Activated CD4-positive, alpha-beta memory T cell treated with anti-CD3 and anti-CD28 coated beads, Interleukin-2, amount 10 ng/mL, durations not matched to agents 7 days and 5 days (primary cell): ENCODE measurements at regions not wholly inside any gene's neighbourhood (a gene's known extent, or its start where the extent isn't known, plus 50 kb on each side); places are given as distances from the start of the nearest gene placed in this dataset.

Source experiments
- CTCF ChIA-PET: fragments of 350-600 bp; sonication (Branson Sonifier 250); formaldehyde crosslinking; loops from one replicate; lab custom pipeline; 2021; ENCODE audit warnings: antibody characterized with exemption, inconsistent platforms; lab: Charles Lee
- POLR2A ChIA-PET: fragments of 350-600 bp; sonication (Branson Sonifier 250); formaldehyde crosslinking; loops from one replicate; lab custom pipeline; 2021; ENCODE audit warnings: antibody characterized with exemption; lab: Charles Lee
- DNase-seq: peaks from one replicate; pipeline ENCODE4 v3.0.0-alpha.2; 2020
- H3K27ac Mint-ChIP-seq: one replicate; pipeline ENCODE4 v1.8.0; 2021; ENCODE audit warnings: mild to moderate bottlenecking, mixed read lengths
- H3K27me3 Mint-ChIP-seq: one replicate; pipeline ENCODE4 v1.8.0; 2021; ENCODE audit warnings: mixed read lengths
- H3K36me3 Mint-ChIP-seq: one replicate; pipeline ENCODE4 v1.8.0; 2021; ENCODE audit warnings: low read depth, mixed read lengths
- H3K4me1 Mint-ChIP-seq: one replicate; pipeline ENCODE4 v1.8.0; 2021; ENCODE audit warnings: mixed read lengths
- H3K4me3 Mint-ChIP-seq: one replicate; pipeline ENCODE4 v1.8.0; 2021; ENCODE audit warnings: mild to moderate bottlenecking, mixed read lengths
- H3K9me3 Mint-ChIP-seq: one replicate; pipeline ENCODE4 v1.8.0; 2021; ENCODE audit warnings: mixed read lengths

DNA sequence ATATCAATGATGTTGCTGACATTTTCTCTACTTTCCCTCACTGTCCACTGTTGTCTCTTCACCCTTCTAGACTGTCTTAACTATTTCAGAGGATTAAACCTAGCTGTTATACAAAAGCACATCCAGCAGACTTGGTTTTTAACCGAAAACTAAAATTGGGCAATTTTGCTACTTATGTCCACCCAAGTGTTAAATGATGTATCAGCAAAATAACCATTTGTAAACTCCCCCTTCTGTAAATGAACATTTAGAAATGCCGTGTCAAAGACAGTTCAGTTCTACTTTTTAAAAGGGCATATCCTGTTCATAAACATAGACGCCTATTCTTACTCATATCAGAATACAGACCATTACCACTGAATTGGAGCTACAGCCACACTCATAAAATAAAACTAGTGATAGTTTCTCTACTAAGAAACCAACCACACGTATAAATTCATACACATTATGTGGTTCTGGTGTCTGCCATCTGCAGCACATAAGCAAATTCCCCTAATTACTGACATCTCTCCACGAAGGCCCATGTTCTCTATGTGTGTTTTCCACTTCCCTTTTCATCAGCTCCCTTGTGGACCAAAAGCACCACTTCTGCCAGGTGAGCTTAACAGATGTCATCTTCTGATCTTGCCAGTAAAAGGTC, 1091.8 kb downstream of the PCDH9 start:
- Mint-ChIP-seq H3K27ac (no peak overlapping the region), H3K4me3 (no peak overlapping the region), H3K9me3 (peaks cover 8% of the 10 kb centered on the region), H3K4me1 (no peaks in the 10 kb centered on the region), H3K36me3 (no peaks in the 10 kb centered on the region), H3K27me3 (no peaks in the 10 kb centered on the region)
- no peak for DNase-seq
- ChIA-PET POLR2A (no interaction called here), CTCF (no interaction called here)

GRCh38 chr13:66137384-66137783, 1092.8 kb downstream of the PCDH9 start:
- H3K4me1 Mint-ChIP-seq, result no peaks in the 10 kb centered on the region
- H3K27me3 Mint-ChIP-seq, result no peaks in the 10 kb centered on the region
- H3K27ac Mint-ChIP-seq, result no peak overlapping the region
- H3K36me3 Mint-ChIP-seq, result no peaks in the 10 kb centered on the region
- POLR2A ChIA-PET, result no interaction called here
- peaks cover 5% of the 10 kb centered on the region for H3K9me3 Mint-ChIP-seq
- H3K4me3 Mint-ChIP-seq, result no peak overlapping the region
- CTCF ChIA-PET, result no interaction called here
- DNase-seq, result no peak

DNA sequence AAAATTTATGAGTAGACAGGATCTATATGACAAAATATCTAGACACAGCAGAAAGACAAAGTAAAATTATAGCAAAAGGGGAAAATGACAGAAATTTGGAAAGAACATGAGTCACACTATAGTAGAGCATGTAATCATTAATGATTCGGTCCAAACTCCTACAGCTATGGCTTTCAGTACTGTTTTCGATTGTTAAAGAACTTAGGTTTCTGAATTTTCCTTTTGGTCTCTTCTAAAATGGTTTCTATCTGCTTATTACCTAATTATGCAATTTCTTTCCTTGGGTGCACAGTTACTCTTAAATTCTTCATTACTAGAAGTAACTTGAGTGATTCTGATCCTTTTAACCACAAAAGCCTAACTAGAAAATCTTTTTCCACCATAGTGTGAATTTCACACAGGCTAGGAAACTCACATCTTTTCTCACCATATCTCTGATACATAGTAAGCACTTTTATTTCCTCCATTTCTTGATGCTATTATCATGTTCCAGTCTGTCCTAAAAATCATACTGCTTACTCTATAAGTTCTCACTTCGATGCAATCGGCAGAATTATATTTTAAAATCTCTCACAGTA, 1101.4 kb downstream of the PCDH9 start:
- Mint-ChIP-seq H3K4me3 (no peak overlapping the region), H3K27me3 (no peaks in the 10 kb centered on the region), H3K9me3 (peaks cover 2% of the 10 kb centered on the region), H3K27ac (no peak overlapping the region), H3K36me3 (no peaks in the 10 kb centered on the region), H3K4me1 (no peaks in the 10 kb centered on the region)
- no peak for DNase-seq
- POLR2A ChIA-PET, result no interaction called here
- CTCF ChIA-PET, result no interaction called here

- ChIA-PET POLR2A (no interaction called here), CTCF (no interaction called here)
- Mint-ChIP-seq H3K27me3 (no peaks in the 10 kb centered on the region), H3K36me3 (no peaks in the 10 kb centered on the region), H3K27ac (no peak overlapping the region), H3K9me3 (peaks cover 2% of the 10 kb centered on the region), H3K4me3 (no peak overlapping the region), H3K4me1 (no peaks in the 10 kb centered on the region)
- no peak for DNase-seq
These were observed 1101.9 kb downstream of the PCDH9 start for GRCh38 chr13:66128201-66128600.

GRCh38 chr13:66117563-66117962, 1112.6 kb downstream of the PCDH9 start:
- no peak overlapping the region for H3K4me3 Mint-ChIP-seq
- H3K27me3 Mint-ChIP-seq, result no peaks in the 10 kb centered on the region
- POLR2A ChIA-PET, result no interaction called here
- H3K36me3 Mint-ChIP-seq, result no peaks in the 10 kb centered on the region
- no peaks in the 10 kb centered on the region for H3K4me1 Mint-ChIP-seq
- CTCF ChIA-PET, result no interaction called here
- no peaks in the 10 kb centered on the region for H3K9me3 Mint-ChIP-seq
- no peak overlapping the region for H3K27ac Mint-ChIP-seq
- DNase-seq, result no peak

DNA sequence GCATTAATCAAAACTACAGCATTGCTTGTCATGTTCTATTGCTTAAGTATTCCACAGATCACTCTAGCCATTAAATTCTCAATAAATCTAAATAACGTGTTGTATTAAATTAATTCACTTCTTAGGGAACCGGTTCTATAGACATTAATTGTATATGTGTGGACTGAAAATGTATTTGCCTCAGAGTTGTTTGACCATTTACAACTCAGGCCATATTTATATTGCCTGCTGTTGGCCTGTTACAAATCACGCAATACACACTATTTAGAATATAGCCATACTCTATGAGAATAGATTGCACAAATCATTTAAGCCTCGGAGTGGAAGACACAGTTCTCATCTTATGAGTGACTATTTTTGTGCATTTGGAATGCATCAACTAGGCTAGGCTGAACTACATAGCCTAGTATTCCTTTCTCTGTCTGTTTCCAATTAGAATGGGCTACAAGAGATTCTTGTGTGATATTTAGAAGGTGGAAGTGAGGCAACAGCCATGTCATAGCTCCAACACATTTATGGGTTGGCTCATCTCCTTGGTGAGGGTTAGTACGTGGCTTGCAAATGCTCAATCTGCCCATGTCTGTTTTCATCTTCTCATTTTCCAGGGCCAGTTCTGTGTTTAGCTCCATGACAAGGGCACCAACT, 1116.1 kb downstream of the PCDH9 start:
- ChIA-PET POLR2A (no interaction called here), CTCF (no interaction called here)
- Mint-ChIP-seq H3K9me3 (no peaks in the 10 kb centered on the region), H3K27me3 (no peaks in the 10 kb centered on the region), H3K27ac (no peak overlapping the region), H3K36me3 (no peaks in the 10 kb centered on the region), H3K4me1 (no peaks in the 10 kb centered on the region), H3K4me3 (no peak overlapping the region)
- no peak for DNase-seq

GRCh38 chr13:66111628-66112027, 1118.5 kb downstream of the PCDH9 start:
- Mint-ChIP-seq H3K4me1 (no peaks in the 10 kb centered on the region), H3K4me3 (no peak overlapping the region), H3K9me3 (no peaks in the 10 kb centered on the region), H3K36me3 (no peaks in the 10 kb centered on the region), H3K27ac (no peak overlapping the region), H3K27me3 (no peaks in the 10 kb centered on the region)
- DNase-seq, result no peak
- CTCF ChIA-PET, result no interaction called here
- POLR2A ChIA-PET, result no interaction called here

- Mint-ChIP-seq H3K4me3 (no peak overlapping the region), H3K4me1 (no peaks in the 10 kb centered on the region), H3K27ac (no peak overlapping the region), H3K36me3 (no peaks in the 10 kb centered on the region), H3K9me3 (no peaks in the 10 kb centered on the region), H3K27me3 (no peaks in the 10 kb centered on the region)
- CTCF ChIA-PET, result no interaction called here
- POLR2A ChIA-PET, result no interaction called here
- DNase-seq, result no peak
These were observed 1123.9 kb downstream of the PCDH9 start for GRCh38 chr13:66106246-66106645.

GRCh38 chr13:66102864-66103263, 1127.3 kb downstream of the PCDH9 start:
- Mint-ChIP-seq H3K36me3 (no peaks in the 10 kb centered on the region), H3K27ac (no peak overlapping the region), H3K9me3 (no peaks in the 10 kb centered on the region), H3K4me1 (no peaks in the 10 kb centered on the region), H3K4me3 (no peak overlapping the region), H3K27me3 (no peaks in the 10 kb centered on the region)
- no peak for DNase-seq
- ChIA-PET CTCF (no interaction called here), POLR2A (no interaction called here)

- H3K27ac Mint-ChIP-seq, result no peak overlapping the region
- ChIA-PET CTCF (no interaction called here), POLR2A (no interaction called here)
- H3K27me3 Mint-ChIP-seq, result no peaks in the 10 kb centered on the region
- DNase-seq, result no peak
- peaks cover 3% of the 10 kb centered on the region for H3K9me3 Mint-ChIP-seq
- H3K4me3 Mint-ChIP-seq, result no peak overlapping the region
- H3K36me3 Mint-ChIP-seq, result no peaks in the 10 kb centered on the region
- H3K4me1 Mint-ChIP-seq, result no peaks in the 10 kb centered on the region
These were observed 1130.3 kb downstream of the PCDH9 start for GRCh38 chr13:66099825-66100224.

DNA sequence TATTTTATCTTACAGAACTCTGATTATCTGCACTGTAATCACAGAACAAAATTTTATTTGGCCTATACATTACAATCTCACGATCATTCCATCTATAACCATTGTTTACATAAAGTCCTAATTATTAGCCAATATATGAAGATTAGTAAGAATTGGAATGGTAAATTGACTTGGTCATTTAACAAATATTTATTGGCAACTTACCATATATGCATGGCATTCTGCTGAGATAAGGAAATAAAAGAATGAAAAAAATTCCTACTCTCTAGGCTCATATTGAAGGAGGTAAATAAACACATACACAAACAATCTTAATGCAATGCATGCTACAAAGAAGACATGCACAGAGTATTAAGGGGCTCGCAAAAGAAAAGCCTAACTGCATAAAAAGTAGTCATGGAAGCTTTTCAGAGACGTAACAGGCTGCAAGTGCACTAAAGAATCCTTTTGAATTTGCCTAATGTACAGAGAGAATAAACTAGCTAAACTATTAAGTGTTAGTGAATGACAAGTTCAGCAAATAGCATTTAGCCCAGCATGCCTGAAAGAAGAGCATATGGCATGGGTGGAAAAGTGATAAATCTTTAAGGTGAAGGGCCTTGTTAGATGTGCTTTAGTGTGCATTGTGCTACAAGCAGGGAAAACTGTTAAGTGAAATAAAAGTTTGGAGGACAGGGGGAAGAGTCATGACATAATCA, 1131.1 kb downstream of the PCDH9 start:
- CTCF ChIA-PET, result no interaction called here

GRCh38 chr13:66089711-66090110, 1140.4 kb downstream of the PCDH9 start:
- ChIA-PET POLR2A (no interaction called here), CTCF (no interaction called here)
- Mint-ChIP-seq H3K27ac (no peak overlapping the region), H3K4me3 (no peak overlapping the region), H3K4me1 (no peaks in the 10 kb centered on the region), H3K9me3 (peaks cover 3% of the 10 kb centered on the region), H3K36me3 (no peaks in the 10 kb centered on the region), H3K27me3 (no peaks in the 10 kb centered on the region)
- DNase-seq, result no peak

More for the DNA sequence above, 1131.1 kb downstream of the PCDH9 start:
- Mint-ChIP-seq H3K4me3 (no peak overlapping the region), H3K36me3 (no peaks in the 10 kb centered on the region), H3K27me3 (no peaks in the 10 kb centered on the region), H3K27ac (no peak overlapping the region), H3K4me1 (no peaks in the 10 kb centered on the region), H3K9me3 (peaks cover 5% of the 10 kb centered on the region)
- DNase-seq, result no peak
- POLR2A ChIA-PET, result no interaction called here

DNA sequence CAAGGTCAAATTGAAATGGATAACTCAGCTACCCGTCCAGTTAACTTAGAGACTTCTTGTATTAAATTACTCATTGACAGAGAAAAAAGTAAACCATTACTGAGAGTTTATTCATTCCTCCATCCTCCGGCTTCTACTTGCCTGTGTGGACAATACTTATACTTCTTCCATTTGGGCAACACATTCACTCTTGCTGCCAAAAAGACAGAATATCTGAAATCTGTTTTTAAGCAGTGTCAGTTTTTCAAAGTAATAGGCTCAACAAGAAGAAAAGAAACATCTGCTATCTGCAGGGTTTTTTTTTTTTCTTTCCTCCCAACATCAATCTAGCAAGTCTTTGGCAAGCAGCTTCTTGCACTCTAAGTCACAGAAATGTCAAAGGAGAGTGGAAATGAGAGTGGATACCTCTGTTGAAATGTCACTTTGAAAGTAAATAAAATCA, 1142.8 kb downstream of the PCDH9 start:
- no peak overlapping the region for H3K4me3 Mint-ChIP-seq
- no peaks in the 10 kb centered on the region for H3K4me1 Mint-ChIP-seq
- H3K9me3 Mint-ChIP-seq, result peaks cover 2% of the 10 kb centered on the region
- CTCF ChIA-PET, result no interaction called here
- POLR2A ChIA-PET, result no interaction called here
- no peaks in the 10 kb centered on the region for H3K27me3 Mint-ChIP-seq
- H3K36me3 Mint-ChIP-seq, result no peaks in the 10 kb centered on the region
- DNase-seq, result no peak
- no peak overlapping the region for H3K27ac Mint-ChIP-seq
